ENCODE measurements at regions not wholly inside any gene's neighbourhood (a gene's known extent, or its start where the extent isn't known, plus 50 kb on each side); places are given as distances from the start of the nearest gene placed in this dataset.

DNA sequence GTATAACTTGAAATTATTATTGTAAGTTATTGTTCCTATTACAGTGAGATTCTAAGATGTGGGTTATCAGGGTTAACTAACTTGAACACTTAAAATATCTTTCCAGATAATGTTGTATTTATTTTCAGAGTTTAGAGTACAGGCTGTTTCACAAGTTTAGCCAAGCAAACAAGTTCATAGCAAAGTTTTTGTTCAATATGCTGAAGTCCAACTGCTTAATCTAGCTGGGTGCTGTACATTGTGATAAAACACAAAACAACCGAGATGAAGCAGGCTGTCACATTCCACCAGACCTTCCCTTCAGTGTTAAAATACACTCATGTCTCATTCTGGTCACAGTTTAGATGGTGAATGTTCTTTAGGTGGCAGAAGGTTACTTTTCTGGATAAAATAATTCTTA is 148.0 kb upstream of the PCDH20 start:
- no peak for TF ChIP-seq GATA3 (IDR thresholded peaks at IDR 0.05; ENCODE audit: low read depth, low read length)
- no peak for TF ChIP-seq GATA2 (IDR thresholded peaks at IDR 0.05; ENCODE audit: low read depth, low read length)

DNA sequence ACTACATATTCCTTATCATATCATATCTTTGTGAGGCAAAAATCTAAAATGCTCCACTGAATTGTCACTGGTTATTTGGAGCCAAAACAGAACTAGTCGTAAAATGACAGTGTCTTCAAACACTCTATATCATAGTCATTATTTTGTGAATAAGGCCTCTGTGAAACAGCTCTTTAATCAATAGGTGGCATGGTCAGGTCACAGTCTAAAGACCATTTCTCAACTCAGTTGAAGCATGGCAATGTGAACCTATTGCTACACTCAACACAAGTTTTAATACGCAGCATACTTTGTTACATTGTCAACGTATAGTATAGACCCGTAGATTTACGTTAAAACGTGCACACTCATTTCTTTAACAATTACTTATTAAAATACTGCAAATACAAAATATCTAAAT is 131.3 kb upstream of the PCDH20 start:
- no peak for TF ChIP-seq GATA3 (IDR thresholded peaks at IDR 0.05; ENCODE audit: low read depth, low read length)
- TF ChIP-seq GATA2 (IDR thresholded peaks at IDR 0.05; ENCODE audit: low read depth, low read length), result no peak

DNA sequence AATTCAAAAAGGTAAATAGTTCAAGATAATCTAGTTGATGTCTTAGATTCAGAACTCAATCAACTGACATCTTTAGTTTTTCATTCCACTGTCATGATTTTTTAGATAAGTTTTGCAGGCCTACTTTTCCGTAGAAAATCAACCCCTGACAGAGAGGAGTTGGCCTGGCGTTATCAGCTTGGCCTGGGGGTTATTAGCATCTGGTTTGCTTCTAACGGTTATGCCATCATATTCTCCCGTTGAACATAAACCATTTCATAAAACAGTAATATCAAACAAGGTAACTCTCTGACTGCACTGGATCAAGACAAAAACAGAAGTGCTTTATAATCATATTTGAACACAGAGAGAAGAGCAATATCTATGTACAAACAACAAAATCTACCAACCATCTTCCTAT is 130.8 kb upstream of the PCDH20 start:
- peak; percentile 98 for TF ChIP-seq GATA3 (IDR thresholded peaks at IDR 0.05; ENCODE audit: low read depth, low read length)
- peak; percentile 99 for TF ChIP-seq GATA2 (IDR thresholded peaks at IDR 0.05; ENCODE audit: low read depth, low read length)

DNA sequence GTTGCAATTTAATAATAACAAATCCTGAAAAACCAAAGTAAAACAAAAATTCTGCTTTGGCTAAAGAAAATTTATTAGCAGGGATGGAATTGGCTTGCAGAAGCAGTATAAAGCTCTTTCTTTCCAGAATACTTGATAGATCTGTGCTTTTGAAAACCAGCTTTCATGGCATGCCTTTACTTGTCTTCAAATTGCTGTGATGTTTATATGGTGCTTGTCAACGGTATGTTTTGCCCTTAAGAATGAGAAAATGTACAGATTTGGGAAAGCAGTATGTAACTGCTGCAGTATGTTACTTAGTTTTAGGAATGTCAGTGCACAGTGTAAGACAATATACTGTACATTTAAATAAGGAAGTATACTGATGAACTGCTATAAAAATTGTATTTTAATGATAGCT is 120.8 kb upstream of the PCDH20 start:
- TF ChIP-seq GATA3 (IDR thresholded peaks at IDR 0.05; ENCODE audit: low read depth, low read length), result no peak
- TF ChIP-seq GATA2 (IDR thresholded peaks at IDR 0.05; ENCODE audit: low read depth, low read length), result no peak

DNA sequence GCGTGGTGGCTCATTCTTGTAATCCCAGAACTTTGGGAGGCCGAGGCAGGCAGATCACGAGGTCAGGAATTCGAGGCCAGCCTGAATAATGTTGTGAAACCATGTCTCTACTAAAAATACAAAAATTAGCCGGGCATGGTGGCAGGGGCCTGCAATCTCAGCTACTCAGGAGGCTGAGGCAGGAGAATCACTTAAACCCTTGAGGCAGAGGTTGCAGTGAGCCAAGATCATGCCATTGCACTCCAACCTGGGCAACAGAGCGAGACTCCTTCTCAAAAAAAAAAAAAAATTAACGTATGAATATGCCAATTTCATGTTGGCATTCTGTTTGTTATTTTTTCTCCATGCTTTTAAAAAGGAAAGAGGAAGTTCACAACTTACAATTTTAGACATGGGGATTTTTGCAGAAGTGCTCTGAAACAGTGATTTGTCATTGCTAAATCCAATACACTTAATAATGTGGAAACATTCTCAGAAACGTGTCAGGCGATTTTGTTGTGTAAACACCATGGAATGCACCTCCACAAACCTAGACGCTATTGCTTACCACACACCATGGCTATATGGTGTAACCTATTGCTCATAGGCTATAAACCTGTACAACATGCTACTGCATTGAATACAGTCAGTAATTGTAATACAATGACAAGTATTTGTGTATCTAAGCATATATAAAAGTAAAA is 115.9 kb upstream of the PCDH20 start:
- TF ChIP-seq GATA3 (IDR thresholded peaks at IDR 0.05; ENCODE audit: low read depth, low read length), result no peak
- no peak for TF ChIP-seq GATA2 (IDR thresholded peaks at IDR 0.05; ENCODE audit: low read depth, low read length)

DNA sequence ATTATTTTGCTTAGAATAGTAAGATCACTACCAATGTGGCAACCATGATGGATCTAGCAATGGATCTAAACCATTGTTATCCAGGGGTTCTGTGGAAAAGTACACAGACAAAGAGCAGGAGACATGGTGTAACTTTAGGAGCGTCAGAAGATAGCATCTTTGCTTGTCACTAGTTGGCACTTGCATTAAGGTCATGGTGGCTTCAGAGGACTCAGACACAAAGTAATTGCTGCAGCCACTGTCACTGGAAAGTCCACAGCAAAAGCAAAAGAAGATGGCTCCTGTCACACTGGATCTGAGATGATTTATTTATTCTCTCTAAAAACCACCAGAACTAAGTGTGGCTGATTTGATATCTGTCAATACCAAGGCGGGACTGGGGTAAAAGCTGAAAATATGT is 93.3 kb upstream of the PCDH20 start:
- no peak for TF ChIP-seq GATA3 (IDR thresholded peaks at IDR 0.05; ENCODE audit: low read depth, low read length)
- no peak for TF ChIP-seq GATA2 (IDR thresholded peaks at IDR 0.05; ENCODE audit: low read depth, low read length)

DNA sequence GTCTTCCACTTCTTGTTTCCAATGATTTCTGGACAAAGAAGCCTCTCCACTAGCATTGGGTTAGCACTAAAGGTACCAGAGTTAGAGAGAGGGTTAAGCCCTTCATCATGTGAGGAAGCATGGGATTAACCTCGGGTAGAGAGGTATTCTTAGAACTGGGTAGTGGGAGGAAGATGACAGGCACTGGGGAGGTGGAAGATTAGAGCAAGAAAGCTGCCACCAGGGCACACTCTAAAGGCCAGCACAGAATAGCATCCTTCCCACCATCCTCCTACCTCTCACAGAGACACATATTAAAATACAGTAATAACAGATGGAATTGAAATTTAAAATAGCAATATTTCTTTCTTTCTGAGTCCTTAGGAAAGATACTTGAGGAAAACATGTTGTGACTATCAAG is 84.5 kb upstream of the PCDH20 start:
- TF ChIP-seq GATA2 (IDR thresholded peaks at IDR 0.05; ENCODE audit: low read depth, low read length) (no peak), GATA3 (IDR thresholded peaks at IDR 0.05; ENCODE audit: low read depth, low read length) (no peak)

DNA sequence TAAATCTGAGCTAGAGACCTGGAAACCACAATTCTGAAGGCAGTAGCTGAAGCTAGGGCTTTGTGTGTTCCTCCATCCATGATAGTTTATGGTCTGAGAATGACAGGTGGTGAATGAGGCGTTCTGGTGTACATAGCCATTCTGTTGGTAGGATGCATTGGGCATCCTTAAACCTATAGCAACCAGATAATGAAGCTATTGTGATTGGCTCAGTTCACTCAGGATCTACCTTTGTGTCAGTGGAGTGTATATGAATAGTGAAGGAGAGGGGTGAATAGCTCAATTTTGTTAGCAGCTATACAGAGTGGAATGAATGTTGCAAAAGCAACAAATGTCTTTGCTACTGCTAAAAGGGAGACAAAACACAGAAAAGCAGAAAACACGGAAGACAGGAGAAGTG is 80.0 kb upstream of the PCDH20 start:
- no peak for TF ChIP-seq GATA3 (IDR thresholded peaks at IDR 0.05; ENCODE audit: low read depth, low read length)
- TF ChIP-seq GATA2 (IDR thresholded peaks at IDR 0.05; ENCODE audit: low read depth, low read length), result no peak

DNA sequence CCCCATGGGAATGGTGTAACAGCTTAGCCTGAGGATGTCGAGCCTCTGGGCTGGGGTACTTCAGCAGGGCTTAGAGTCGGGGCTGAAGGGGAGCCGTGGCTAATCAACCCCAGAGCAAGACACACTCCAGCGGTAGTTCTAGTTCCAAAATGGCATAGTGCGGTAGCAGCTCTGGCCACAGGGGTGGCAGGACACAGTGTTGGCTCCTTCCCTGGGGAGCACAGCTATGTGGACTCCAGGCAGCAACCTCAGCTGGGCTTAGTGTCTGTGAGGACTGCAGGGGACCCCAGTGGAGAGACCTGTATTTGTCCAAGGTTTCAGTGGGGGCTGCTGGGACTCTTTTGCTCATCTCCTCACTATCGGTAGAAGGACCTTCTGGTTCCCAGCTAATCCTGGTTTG is 70.8 kb upstream of the PCDH20 start:
- TF ChIP-seq GATA3 (IDR thresholded peaks at IDR 0.05; ENCODE audit: low read depth, low read length) (no peak), GATA2 (IDR thresholded peaks at IDR 0.05; ENCODE audit: low read depth, low read length) (no peak)

DNA sequence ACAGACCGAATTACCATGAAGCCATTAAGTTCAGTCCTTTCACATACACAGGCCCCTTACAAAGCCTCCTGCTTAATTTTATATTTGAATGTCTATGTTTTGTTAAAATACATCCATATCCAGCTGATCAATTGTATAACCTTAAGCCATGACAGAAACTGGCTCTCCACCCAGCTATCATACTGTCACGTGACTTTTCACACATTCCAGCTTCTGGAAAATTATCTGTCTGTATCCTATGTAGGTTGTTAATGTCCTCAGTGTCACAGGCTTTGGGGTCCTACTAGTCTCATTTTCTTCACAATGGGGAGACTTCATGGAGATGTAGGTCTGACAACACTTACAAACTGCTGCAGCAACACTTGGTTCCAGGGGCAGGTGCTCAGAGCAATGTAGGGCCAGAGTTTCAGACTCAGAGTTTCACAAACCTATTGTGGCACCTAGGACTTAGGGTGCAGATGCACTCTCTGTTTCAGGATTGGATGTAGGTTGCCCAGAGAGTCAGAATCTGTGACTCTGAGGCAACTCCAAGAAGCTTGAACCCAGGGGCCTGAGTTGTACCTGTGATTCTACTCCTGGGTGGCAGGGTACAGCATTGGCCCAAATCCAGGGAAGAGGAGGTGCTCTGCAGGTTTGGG is 69.6 kb upstream of the PCDH20 start:
- no peak for TF ChIP-seq GATA2 (IDR thresholded peaks at IDR 0.05; ENCODE audit: low read depth, low read length)
- TF ChIP-seq GATA3 (IDR thresholded peaks at IDR 0.05; ENCODE audit: low read depth, low read length), result no peak

DNA sequence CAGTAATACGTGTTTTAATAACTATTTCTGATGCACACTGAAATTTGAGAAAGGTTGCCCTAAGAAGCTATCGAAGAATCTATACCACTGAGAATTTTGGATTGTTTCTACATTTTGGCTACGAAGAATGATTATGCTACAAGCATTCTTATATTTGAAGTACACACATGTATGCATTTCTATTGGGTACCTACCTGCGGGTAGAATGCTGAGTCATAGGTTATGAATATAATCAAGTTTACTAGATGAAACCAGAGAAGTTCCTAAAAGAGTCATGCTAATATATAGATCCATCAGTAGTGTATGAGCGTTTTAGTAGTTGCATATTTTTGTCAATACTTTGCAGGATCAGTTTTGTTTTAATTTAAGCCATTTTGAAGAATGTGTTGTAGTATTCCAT is 62.0 kb upstream of the PCDH20 start:
- TF ChIP-seq GATA3 (IDR thresholded peaks at IDR 0.05; ENCODE audit: low read depth, low read length) (no peak), GATA2 (IDR thresholded peaks at IDR 0.05; ENCODE audit: low read depth, low read length) (no peak)

DNA sequence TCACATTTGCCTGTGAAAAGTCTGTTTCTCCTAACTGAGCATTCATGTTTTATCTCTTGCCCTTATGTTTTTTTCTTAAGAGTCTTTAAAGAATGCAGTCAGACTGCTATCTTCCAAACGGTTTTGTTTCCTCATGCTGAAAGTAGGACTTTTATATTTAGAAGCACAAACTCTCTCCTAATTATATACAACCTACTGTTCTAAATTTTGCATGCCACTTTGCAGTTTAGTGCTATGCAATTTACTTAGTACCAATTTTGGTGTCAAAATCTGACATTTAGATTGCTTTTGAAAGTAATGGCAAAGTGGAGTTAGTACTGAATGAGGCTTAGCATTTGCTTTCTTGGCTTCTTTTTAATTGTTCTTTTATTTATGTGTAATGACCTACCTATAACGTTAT is 55.1 kb upstream of the PCDH20 start:
- TF ChIP-seq GATA2 (IDR thresholded peaks at IDR 0.05; ENCODE audit: low read depth, low read length) (no peak), GATA3 (IDR thresholded peaks at IDR 0.05; ENCODE audit: low read depth, low read length) (no peak)

DNA sequence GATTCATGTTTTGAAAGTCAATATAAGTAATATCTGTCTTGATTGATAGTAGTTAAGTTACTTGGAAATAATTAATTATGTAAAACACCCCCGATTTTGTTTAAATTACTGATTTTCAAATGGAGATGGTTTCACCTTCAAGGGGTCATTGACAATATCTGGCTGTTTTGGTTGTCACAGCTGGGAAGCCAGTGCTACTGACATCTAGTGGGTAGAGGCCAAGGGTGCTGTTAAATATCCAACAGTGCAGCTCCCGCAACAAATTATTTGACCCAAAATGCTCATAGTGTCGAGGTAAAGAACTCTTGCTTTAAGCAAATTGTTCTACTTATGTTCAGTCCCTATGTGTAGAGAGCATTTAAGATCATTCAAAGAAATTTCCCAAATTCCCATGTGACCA is 50.6 kb upstream of the PCDH20 start:
- no peak for TF ChIP-seq GATA2 (IDR thresholded peaks at IDR 0.05; ENCODE audit: low read depth, low read length)
- TF ChIP-seq GATA3 (IDR thresholded peaks at IDR 0.05; ENCODE audit: low read depth, low read length), result no peak
